AG09319 (cell line): ENCODE measurements at regions not wholly inside any gene's neighbourhood (a gene's known extent, or its start where the extent isn't known, plus 50 kb on each side); places are given as distances from the start of the nearest gene placed in this dataset.

Experiments
- DNase-seq: peaks from one replicate; pipeline ENCODE4 v3.0.0-alpha.2; 2010; ENCODE audit warnings: low read depth; ENCODE audit errors: extremely low read depth
- TF ChIP-seq, protein P1 (sequence below): IDR thresholded peaks from 2 replicates; pipeline ENCODE4 v1.5.1; 2011; ENCODE audit warnings: low read depth, mild to moderate bottlenecking, inconsistent platforms, low read length, moderate library complexity

GRCh38 chr6:14852375-14852774 lies 393.5 kb upstream of the JARID2 start:
- no peak for DNase-seq
- TF ChIP-seq, protein P1, sequence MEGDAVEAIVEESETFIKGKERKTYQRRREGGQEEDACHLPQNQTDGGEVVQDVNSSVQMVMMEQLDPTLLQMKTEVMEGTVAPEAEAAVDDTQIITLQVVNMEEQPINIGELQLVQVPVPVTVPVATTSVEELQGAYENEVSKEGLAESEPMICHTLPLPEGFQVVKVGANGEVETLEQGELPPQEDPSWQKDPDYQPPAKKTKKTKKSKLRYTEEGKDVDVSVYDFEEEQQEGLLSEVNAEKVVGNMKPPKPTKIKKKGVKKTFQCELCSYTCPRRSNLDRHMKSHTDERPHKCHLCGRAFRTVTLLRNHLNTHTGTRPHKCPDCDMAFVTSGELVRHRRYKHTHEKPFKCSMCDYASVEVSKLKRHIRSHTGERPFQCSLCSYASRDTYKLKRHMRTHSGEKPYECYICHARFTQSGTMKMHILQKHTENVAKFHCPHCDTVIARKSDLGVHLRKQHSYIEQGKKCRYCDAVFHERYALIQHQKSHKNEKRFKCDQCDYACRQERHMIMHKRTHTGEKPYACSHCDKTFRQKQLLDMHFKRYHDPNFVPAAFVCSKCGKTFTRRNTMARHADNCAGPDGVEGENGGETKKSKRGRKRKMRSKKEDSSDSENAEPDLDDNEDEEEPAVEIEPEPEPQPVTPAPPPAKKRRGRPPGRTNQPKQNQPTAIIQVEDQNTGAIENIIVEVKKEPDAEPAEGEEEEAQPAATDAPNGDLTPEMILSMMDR = no peak

- TF ChIP-seq, protein P1 = no peak
Measured at GRCh38 chr6:14856177-14856576, 389.7 kb upstream of the JARID2 start.

GRCh38 chr6:14857001-14857400 lies 388.9 kb upstream of the JARID2 start:
- DNase-seq = no peak
- TF ChIP-seq, protein P1 = no peak

More at GRCh38 chr6:14856177-14856576, 389.7 kb upstream of the JARID2 start:
- DNase-seq = no peak

GRCh38 chr6:14857501-14857900 lies 388.4 kb upstream of the JARID2 start:
- DNase-seq = no peak
- TF ChIP-seq, protein P1 = no peak

- TF ChIP-seq, protein P1 = no peak
- no peak for DNase-seq
Measured at GRCh38 chr6:14858808-14859207, 387.1 kb upstream of the JARID2 start.

- no peak for DNase-seq
- TF ChIP-seq, protein P1 = no peak
Measured at GRCh38 chr6:14860774-14861173, 385.1 kb upstream of the JARID2 start.

DNA sequence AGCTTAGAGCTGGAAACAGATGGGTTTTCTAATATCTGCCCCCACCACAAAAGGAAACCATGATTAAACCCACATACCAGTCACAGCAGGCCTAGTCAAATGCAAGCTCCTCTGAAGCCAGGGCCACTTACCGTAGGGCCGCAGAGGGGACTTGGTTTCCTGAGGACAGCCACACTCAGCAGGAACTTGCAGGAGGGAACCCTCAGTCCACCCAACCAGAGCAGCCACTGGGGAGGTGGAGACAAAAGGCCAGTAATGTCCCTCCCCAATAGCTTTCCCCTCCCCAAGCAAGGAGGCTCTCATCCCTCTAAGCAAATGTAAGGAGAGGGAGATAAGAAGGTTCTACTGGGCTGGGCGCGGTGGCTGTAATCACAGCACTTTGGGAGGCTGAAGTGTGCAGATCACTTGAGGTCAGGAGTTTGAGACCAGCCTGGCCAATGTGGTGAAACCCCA lies 384.4 kb upstream of the JARID2 start:
- DNase-seq = no peak
- TF ChIP-seq, protein P1 = no peak
